ENCODE measurements at regions not wholly inside any gene's neighbourhood (a gene's known extent, or its start where the extent isn't known, plus 50 kb on each side); places are given as distances from the start of the nearest gene placed in this dataset.

GRCh38 chr6:132088150-132088549, 137.0 kb upstream of the CCN2 start (continued):
- no peak for TF ChIP-seq IRF9 (CRISPR knock-in tag; IDR thresholded peaks at IDR 0.05; ENCODE audit: borderline replicate concordance)
- no peak for TF ChIP-seq SIN3B (IDR thresholded peaks at IDR 0.05; ENCODE audit: low read length)

GRCh38 chr6:132087391-132087790, 136.2 kb upstream of the CCN2 start:
- H3K27me3 ChIP-seq (ENCODE audit: control insufficient read depth in 1 of 2, insufficient read depth in 2 of 2, low read length in 2 of 2), result peaks cover 0 to 12% of the 10 kb centered on the region in 2 experiments; a peak in 2 of 5 replicates
- POLR2A ChIA-PET, result no interaction called here
- WGBS (ENCODE audit: low lambda C conversion rate), result 52% methylated on average over 2 of the region's 2 CpGs
- DNase-seq (ENCODE audit: low spot score) (no peak), FAIRE-seq (no peak), ATAC-seq (no peak)
- in situ Hi-C loops (cut with HindIII; ENCODE audit: extremely low pct_ligation_motif_present, low pct_unique_long_range_greater_than_20kb) (no loop called here), intact Hi-C loops (cut with micrococcal nuclease; ENCODE audit: unreplicated experiment) (no loop called here)
- no TSS peak for BruUV-seq (replicated peaks)
- no peak overlapping the region for H3K4me3 ChIP-seq (replicated peaks in 1 of 3; ENCODE audit: insufficient read depth in 1 of 3, low read depth in 2 of 3, low read length in 3 of 3)
- H3K4me2 ChIP-seq (ENCODE audit: low read depth, low read length), result no peak overlapping the region
- no peak overlapping the region for H3K27ac ChIP-seq (ENCODE audit: extremely low read length, insufficient read depth, low read length)
- no peak overlapping the region for H3K9ac ChIP-seq (ENCODE audit: insufficient read depth, low read depth, low read length)
- no peaks in the 10 kb centered on the region for H3K79me2 ChIP-seq (ENCODE audit: insufficient read depth, low read length)
- no peak overlapping the region for H2AFZ ChIP-seq (ENCODE audit: low read length)
- no peaks in the 10 kb centered on the region for H4K20me1 ChIP-seq (ENCODE audit: insufficient read depth, low read length)
- no peaks in the 10 kb centered on the region for H3K36me3 ChIP-seq (replicated peaks in 1 of 2; ENCODE audit: control insufficient read depth in 1 of 2, insufficient read depth in 2 of 2, low read length in 2 of 2)
- H3K9me3 ChIP-seq (ENCODE audit: low read length), result no peaks in the 10 kb centered on the region
- CTCF ChIA-PET (ENCODE audit: low intra/inter-chr PET ratio, low total read pairs), result no interaction called here
- peaks cover 14% of the 10 kb centered on the region; the same call in 1 of the 2 replicates for H3K4me1 ChIP-seq (ENCODE audit: insufficient read depth, low read length)
- TF ChIP-seq ZNF512B (CRISPR knock-in tag; IDR thresholded peaks at IDR 0.05; ENCODE audit: borderline replicate concordance), result no peak
- TF ChIP-seq ZNF619 (CRISPR knock-in tag; IDR thresholded peaks at IDR 0.05), result no peak
- no peak for TF ChIP-seq STAT5B (CRISPR knock-in tag; IDR thresholded peaks at IDR 0.05)
- no peak for TF ChIP-seq JDP2 (CRISPR knock-in tag; IDR thresholded peaks at IDR 0.05; ENCODE audit: borderline replicate concordance)
- no peak for TF ChIP-seq HMGXB3 (CRISPR knock-in tag; IDR thresholded peaks at IDR 0.05; ENCODE audit: borderline replicate concordance)
- TF ChIP-seq SNAPC4 (CRISPR knock-in tag; IDR thresholded peaks at IDR 0.05), result no peak
- TF ChIP-seq NAIF1 (CRISPR knock-in tag; IDR thresholded peaks at IDR 0.05; ENCODE audit: borderline replicate concordance), result no peak

All from HepG2 (cell line).